Pancreas (tissue), 10 donors: ENCODE measurements at regions not wholly inside any gene's neighbourhood (a gene's known extent, or its start where the extent isn't known, plus 50 kb on each side); places are given as distances from the start of the nearest gene placed in this dataset.

Experiments used
- ATAC-seq, 4 donors: fragments of 200-7000 bp; cut with Tn5 transposase; one replicate each; pipeline versions ENCODE4 v1.8.0 to v1.9.1; 2020; ENCODE audit warnings: mild to moderate bottlenecking in 4 of 4, moderate library complexity in 4 of 4
- DNase-seq, 6 donors: peaks; one replicate each; pipeline ENCODE4 v3.0.0-alpha.2; 2020
- FAIRE-seq: peaks from 2 replicates; lab custom pipeline; 2012; peaks lifted over from hg19 to GRCh38; lab: Jason Lieb, UNC
- H3K27ac ChIP-seq, 4 donors: fragments of 200-600 bp; sonication (generic); 1 replicate in 3 of 4; 2 replicates in 1 of 4; pipeline versions ENCODE4 v1.5.0 to v1.8.0; 2020
- H3K27me3 ChIP-seq, 4 donors: fragments of 200-600 bp; one replicate each; pipeline ENCODE4 v1.8.0; 2021
- H3K36me3 ChIP-seq, 3 donors: fragments of 200-600 bp; sonication (generic) in 1 of 3; one replicate each; pipeline versions ENCODE4 v1.5.0 to v1.8.0; 2020 to 2021
- H3K4me1 ChIP-seq, 3 donors: fragments of 200-600 bp; one replicate each; pipeline ENCODE4 v1.8.0; 2021
- H3K4me3 ChIP-seq, 4 donors: fragments of 200-600 bp; sonication (generic) in 2 of 4; one replicate each; pipeline versions ENCODE4 v1.5.0 to v1.8.0; 2020 to 2021
- H3K9me3 ChIP-seq, 4 donors: fragments of 200-600 bp; one replicate each; pipeline ENCODE4 v1.8.0; 2021
- CTCF ChIP-seq, 4 donors: fragments of 200-600 bp; sonication (generic) in 3 of 4; IDR thresholded peaks; one replicate each; pipeline versions ENCODE4 v1.5.0 to v1.8.0; 2021; ENCODE audit warnings: antibody characterized with exemption in 4 of 4
- WGBS, 2 donors: extraction: QIAGEN DNeasy Blood & Tissue Kit; methylation state at CpG; one replicate each; pipeline ENCODE4 v1.1.7; 2013; 5-methylcytosine and 5-hydroxymethylcytosine counted together
- intact Hi-C, 3 donors: fragments of 100-400 bp; cut with DNase I; formaldehyde crosslinking; loops; one replicate each; pipeline versions ENCODE4 v1.11.1 to v1.14.2; 2022
- donor health status: healthy with polysubstance abuse.
- donor health status: DM: no; HTN: no; CAD: no; lungs with moderate emphysema.
- donor health status: DM: no; HTN: no; CAD: no.
- donor health status: control.
- donor health status: control.
- donor health status: Bipolar disorder and iron deficiency.
- donor health status: DM: yes; HTN: yes; CAD: no.
- donor health status: DM: no; HTN: no; CAD: no.
- donor health status: DM: no; HTN: no; CAD: no.
- donor health status: DM: yes; HTN: yes; CAD: no.

GRCh38 chr15:26128611-26129140 is 265.5 kb upstream of the ATP10A start:
- no peak for FAIRE-seq
- intact Hi-C loops: no loop called here

GRCh38 chr15:26126819-26127387 is 263.8 kb upstream of the ATP10A start:
- Histone ChIP-seq H3K27ac (no peak overlapping the region), H3K9me3 (no peaks in the 10 kb centered on the region), H3K27me3 (no peaks in the 10 kb centered on the region), H3K4me3 (no peak overlapping the region), H3K36me3 (no peaks in the 10 kb centered on the region), H3K4me1 (no peaks in the 10 kb centered on the region)
- TF ChIP-seq CTCF (IDR thresholded peaks at IDR 0.05): no peak
- 57 to 66% methylated on average over 3 of the region's 3 CpGs for WGBS, 2 donors
- DNase-seq: no peak
- intact Hi-C loops: no loop called here
- FAIRE-seq: no peak
- peak in 2 of 4 donors; percentile 37 to 44 for ATAC-seq

More at GRCh38 chr15:26128611-26129140, 265.5 kb upstream of the ATP10A start:
- DNase-seq: peak in 3 of 6 donors; percentile 28 to 39 (median 35)
- no peaks in the 10 kb centered on the region for H3K4me1 ChIP-seq
- no peak for TF ChIP-seq CTCF (IDR thresholded peaks at IDR 0.05)
- H3K4me3 ChIP-seq: no peak overlapping the region
- WGBS, 2 donors: 41 to 50% methylated on average over 7 of the region's 7 CpGs
- H3K27ac ChIP-seq: no peak overlapping the region
- H3K9me3 ChIP-seq: no peaks in the 10 kb centered on the region
- ATAC-seq: peak; percentile 78 to 91 (median 84)
- no peaks in the 10 kb centered on the region for H3K27me3 ChIP-seq
- H3K36me3 ChIP-seq: no peaks in the 10 kb centered on the region

GRCh38 chr15:26126070-26126469 is 262.9 kb upstream of the ATP10A start:
- Histone ChIP-seq H3K27me3 (no peaks in the 10 kb centered on the region), H3K27ac (no peak overlapping the region), H3K36me3 (no peaks in the 10 kb centered on the region), H3K4me3 (no peak overlapping the region), H3K4me1 (no peaks in the 10 kb centered on the region), H3K9me3 (no peaks in the 10 kb centered on the region)
- peak in 5 of 6 donors; percentile 22 to 49 (median 37) for DNase-seq
- WGBS, 2 donors: 22 to 23% methylated on average over 6 of the region's 6 CpGs
- intact Hi-C loops: no loop called here
- FAIRE-seq: no peak
- peak; percentile 58 to 80 (median 75) for ATAC-seq
- TF ChIP-seq CTCF (IDR thresholded peaks at IDR 0.05): no peak

GRCh38 chr15:26125664-26126063 is 262.5 kb upstream of the ATP10A start:
- H3K36me3 ChIP-seq: no peaks in the 10 kb centered on the region
- WGBS, 2 donors: 91 to 92% methylated on average over 12 of the region's 12 CpGs
- no peak overlapping the region for H3K4me3 ChIP-seq
- H3K4me1 ChIP-seq: no peaks in the 10 kb centered on the region
- ATAC-seq (no peak), DNase-seq (no peak), FAIRE-seq (no peak)
- no peaks in the 10 kb centered on the region for H3K27me3 ChIP-seq
- no peak for TF ChIP-seq CTCF (IDR thresholded peaks at IDR 0.05)
- no peaks in the 10 kb centered on the region for H3K9me3 ChIP-seq
- no peak overlapping the region for H3K27ac ChIP-seq
- intact Hi-C loops: no loop called here

GRCh38 chr15:26119322-26119721 is 256.2 kb upstream of the ATP10A start:
- FAIRE-seq (no peak), ATAC-seq (no peak), DNase-seq (no peak)
- TF ChIP-seq CTCF (IDR thresholded peaks at IDR 0.05): no peak
- Histone ChIP-seq H3K27me3 (no peaks in the 10 kb centered on the region), H3K4me3 (no peak overlapping the region), H3K27ac (no peak overlapping the region), H3K9me3 (no peaks in the 10 kb centered on the region), H3K4me1 (no peaks in the 10 kb centered on the region), H3K36me3 (no peaks in the 10 kb centered on the region)
- 86 to 87% methylated on average over 6 of the region's 6 CpGs for WGBS, 2 donors
- intact Hi-C loops: no loop called here
